ENCODE measurements at regions not wholly inside any gene's neighbourhood (a gene's known extent, or its start where the extent isn't known, plus 50 kb on each side); places are given as distances from the start of the nearest gene placed in this dataset.

DNA sequence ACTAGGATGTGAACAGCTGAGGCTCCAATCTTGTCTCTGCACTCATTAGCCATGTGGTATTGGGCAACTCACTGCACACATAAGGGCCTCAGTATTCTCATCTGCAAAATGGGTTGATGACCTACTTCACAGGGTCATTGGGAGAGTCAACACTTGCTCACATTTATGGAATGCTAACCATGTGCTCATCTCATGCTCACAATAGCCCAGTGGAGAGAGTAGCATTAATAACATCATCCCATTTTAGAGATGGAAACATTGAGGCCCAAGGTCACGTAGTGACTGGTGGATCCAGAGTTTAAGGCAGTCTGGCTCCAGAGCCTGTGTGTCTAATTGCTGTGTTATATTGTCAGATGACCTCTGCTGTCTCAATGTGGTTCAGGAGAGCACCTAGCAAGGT is 270.2 kb upstream of the SRRM4 start:
- TF ChIP-seq EZH2phosphoT487 (IDR thresholded peaks at IDR 0.05; ENCODE audit: unreplicated experiment) (no peak), POLR2AphosphoS5 (IDR thresholded peaks at IDR 0.05; ENCODE audit: low read depth) (no peak), STAT1 (IDR thresholded peaks at IDR 0.05; ENCODE audit: unreplicated experiment) (no peak), ZNF114 (CRISPR knock-in tag; IDR thresholded peaks at IDR 0.05) (no peak), CREB1 (CRISPR knock-in tag; IDR thresholded peaks at IDR 0.05; ENCODE audit: low read depth) (no peak), JUNB (IDR thresholded peaks at IDR 0.05; ENCODE audit: unreplicated experiment) (no peak), EZH2 (IDR thresholded peaks at IDR 0.05; ENCODE audit: low read depth, unreplicated experiment) (no peak)
- TF ChIP-seq, protein P1, sequence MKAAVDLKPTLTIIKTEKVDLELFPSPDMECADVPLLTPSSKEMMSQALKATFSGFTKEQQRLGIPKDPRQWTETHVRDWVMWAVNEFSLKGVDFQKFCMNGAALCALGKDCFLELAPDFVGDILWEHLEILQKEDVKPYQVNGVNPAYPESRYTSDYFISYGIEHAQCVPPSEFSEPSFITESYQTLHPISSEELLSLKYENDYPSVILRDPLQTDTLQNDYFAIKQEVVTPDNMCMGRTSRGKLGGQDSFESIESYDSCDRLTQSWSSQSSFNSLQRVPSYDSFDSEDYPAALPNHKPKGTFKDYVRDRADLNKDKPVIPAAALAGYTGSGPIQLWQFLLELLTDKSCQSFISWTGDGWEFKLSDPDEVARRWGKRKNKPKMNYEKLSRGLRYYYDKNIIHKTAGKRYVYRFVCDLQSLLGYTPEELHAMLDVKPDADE (IDR thresholded peaks at IDR 0.05) = no peak
- TF ChIP-seq, protein P2, sequence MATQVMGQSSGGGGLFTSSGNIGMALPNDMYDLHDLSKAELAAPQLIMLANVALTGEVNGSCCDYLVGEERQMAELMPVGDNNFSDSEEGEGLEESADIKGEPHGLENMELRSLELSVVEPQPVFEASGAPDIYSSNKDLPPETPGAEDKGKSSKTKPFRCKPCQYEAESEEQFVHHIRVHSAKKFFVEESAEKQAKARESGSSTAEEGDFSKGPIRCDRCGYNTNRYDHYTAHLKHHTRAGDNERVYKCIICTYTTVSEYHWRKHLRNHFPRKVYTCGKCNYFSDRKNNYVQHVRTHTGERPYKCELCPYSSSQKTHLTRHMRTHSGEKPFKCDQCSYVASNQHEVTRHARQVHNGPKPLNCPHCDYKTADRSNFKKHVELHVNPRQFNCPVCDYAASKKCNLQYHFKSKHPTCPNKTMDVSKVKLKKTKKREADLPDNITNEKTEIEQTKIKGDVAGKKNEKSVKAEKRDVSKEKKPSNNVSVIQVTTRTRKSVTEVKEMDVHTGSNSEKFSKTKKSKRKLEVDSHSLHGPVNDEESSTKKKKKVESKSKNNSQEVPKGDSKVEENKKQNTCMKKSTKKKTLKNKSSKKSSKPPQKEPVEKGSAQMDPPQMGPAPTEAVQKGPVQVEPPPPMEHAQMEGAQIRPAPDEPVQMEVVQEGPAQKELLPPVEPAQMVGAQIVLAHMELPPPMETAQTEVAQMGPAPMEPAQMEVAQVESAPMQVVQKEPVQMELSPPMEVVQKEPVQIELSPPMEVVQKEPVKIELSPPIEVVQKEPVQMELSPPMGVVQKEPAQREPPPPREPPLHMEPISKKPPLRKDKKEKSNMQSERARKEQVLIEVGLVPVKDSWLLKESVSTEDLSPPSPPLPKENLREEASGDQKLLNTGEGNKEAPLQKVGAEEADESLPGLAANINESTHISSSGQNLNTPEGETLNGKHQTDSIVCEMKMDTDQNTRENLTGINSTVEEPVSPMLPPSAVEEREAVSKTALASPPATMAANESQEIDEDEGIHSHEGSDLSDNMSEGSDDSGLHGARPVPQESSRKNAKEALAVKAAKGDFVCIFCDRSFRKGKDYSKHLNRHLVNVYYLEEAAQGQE (IDR thresholded peaks at IDR 0.05; ENCODE audit: unreplicated experiment) = no peak
- TF ChIP-seq, protein P3, sequence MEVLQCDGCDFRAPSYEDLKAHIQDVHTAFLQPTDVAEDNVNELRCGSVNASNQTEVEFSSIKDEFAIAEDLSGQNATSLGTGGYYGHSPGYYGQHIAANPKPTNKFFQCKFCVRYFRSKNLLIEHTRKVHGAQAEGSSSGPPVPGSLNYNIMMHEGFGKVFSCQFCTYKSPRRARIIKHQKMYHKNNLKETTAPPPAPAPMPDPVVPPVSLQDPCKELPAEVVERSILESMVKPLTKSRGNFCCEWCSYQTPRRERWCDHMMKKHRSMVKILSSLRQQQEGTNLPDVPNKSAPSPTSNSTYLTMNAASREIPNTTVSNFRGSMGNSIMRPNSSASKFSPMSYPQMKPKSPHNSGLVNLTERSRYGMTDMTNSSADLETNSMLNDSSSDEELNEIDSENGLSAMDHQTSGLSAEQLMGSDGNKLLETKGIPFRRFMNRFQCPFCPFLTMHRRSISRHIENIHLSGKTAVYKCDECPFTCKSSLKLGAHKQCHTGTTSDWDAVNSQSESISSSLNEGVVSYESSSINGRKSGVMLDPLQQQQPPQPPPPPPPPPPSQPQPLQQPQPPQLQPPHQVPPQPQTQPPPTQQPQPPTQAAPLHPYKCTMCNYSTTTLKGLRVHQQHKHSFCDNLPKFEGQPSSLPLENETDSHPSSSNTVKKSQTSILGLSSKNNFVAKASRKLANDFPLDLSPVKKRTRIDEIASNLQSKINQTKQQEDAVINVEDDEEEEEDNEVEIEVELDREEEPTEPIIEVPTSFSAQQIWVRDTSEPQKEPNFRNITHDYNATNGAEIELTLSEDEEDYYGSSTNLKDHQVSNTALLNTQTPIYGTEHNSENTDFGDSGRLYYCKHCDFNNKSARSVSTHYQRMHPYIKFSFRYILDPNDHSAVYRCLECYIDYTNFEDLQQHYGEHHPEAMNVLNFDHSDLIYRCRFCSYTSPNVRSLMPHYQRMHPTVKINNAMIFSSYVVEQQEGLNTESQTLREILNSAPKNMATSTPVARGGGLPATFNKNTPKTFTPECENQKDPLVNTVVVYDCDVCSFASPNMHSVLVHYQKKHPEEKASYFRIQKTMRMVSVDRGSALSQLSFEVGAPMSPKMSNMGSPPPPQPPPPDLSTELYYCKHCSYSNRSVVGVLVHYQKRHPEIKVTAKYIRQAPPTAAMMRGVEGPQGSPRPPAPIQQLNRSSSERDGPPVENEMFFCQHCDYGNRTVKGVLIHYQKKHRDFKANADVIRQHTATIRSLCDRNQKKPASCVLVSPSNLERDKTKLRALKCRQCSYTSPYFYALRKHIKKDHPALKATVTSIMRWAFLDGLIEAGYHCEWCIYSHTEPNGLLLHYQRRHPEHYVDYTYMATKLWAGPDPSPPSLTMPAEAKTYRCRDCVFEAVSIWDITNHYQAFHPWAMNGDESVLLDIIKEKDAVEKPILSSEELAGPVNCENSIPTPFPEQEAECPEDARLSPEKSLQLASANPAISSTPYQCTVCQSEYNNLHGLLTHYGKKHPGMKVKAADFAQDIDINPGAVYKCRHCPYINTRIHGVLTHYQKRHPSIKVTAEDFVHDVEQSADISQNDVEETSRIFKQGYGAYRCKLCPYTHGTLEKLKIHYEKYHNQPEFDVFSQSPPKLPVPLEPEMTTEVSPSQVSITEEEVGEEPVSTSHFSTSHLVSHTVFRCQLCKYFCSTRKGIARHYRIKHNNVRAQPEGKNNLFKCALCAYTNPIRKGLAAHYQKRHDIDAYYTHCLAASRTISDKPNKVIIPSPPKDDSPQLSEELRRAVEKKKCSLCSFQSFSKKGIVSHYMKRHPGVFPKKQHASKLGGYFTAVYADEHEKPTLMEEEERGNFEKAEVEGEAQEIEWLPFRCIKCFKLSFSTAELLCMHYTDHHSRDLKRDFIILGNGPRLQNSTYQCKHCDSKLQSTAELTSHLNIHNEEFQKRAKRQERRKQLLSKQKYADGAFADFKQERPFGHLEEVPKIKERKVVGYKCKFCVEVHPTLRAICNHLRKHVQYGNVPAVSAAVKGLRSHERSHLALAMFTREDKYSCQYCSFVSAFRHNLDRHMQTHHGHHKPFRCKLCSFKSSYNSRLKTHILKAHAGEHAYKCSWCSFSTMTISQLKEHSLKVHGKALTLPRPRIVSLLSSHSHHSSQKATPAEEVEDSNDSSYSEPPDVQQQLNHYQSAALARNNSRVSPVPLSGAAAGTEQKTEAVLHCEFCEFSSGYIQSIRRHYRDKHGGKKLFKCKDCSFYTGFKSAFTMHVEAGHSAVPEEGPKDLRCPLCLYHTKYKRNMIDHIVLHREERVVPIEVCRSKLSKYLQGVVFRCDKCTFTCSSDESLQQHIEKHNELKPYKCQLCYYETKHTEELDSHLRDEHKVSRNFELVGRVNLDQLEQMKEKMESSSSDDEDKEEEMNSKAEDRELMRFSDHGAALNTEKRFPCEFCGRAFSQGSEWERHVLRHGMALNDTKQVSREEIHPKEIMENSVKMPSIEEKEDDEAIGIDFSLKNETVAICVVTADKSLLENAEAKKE (CRISPR knock-in tag; IDR thresholded peaks at IDR 0.05) = no peak
- Histone ChIP-seq H3K27ac (ENCODE audit: low read depth) (no peak overlapping the region), H3K9me2 (ENCODE audit: insufficient read depth) (peaks cover 7% of the 10 kb centered on the region; the same call in 1 of the 2 replicates), H3K4me2 (no peak overlapping the region), H3K4me3 (no peak overlapping the region), H3K27me3 (ENCODE audit: insufficient read depth) (no peaks in the 10 kb centered on the region), H3F3A (replicated peaks; ENCODE audit: low read depth) (no peaks in the 10 kb centered on the region), H3K4me1 (ENCODE audit: insufficient read depth) (no peaks in the 10 kb centered on the region), H4K20me1 (replicated peaks; ENCODE audit: insufficient read depth) (no peaks in the 10 kb centered on the region), H2AFZ (no peak overlapping the region), H3K79me2 (replicated peaks; ENCODE audit: insufficient read depth) (no peaks in the 10 kb centered on the region), H3K36me3 (ENCODE audit: insufficient read depth) (no peaks in the 10 kb centered on the region)
- H3K27ac Mint-ChIP-seq = no peak overlapping the region
- peaks cover 18% of the 10 kb centered on the region for H3K9me3 Mint-ChIP-seq
- peaks cover 2% of the 10 kb centered on the region; the same call in 1 of the 3 replicates for H3K4me1 Mint-ChIP-seq
- H3K4me3 Mint-ChIP-seq = no peak overlapping the region
- no peak for ATAC-seq
- H3K27me3 Mint-ChIP-seq (ENCODE audit: insufficient read depth, low read depth, poor library complexity) = no peaks in the 10 kb centered on the region
- H3K36me3 Mint-ChIP-seq (ENCODE audit: low read depth) = peaks cover 12% of the 10 kb centered on the region
- DNase-seq (ENCODE audit: low spot score) = no peak

All from GM23338 (cell line).